HG03378 (cell line): ENCODE measurements at regions not wholly inside any gene's neighbourhood (a gene's known extent, or its start where the extent isn't known, plus 50 kb on each side); places are given as distances from the start of the nearest gene placed in this dataset.

Source experiments
- ATAC-seq: cut with Tn5 transposase; IDR thresholded peaks from one replicate; pipeline ENCODE4 v1.9.1; 2021; ENCODE audit warnings: mild to moderate bottlenecking, moderate library complexity; ENCODE audit not compliant: unreplicated experiment

GRCh38 chr18:73797419-73797818 is 350.2 kb downstream of the FBXO15 start:
- no peak for ATAC-seq

GRCh38 chr18:73793386-73793785 is 354.2 kb downstream of the FBXO15 start:
- ATAC-seq: no peak

- no peak for ATAC-seq
These were observed 356.6 kb downstream of the FBXO15 start for GRCh38 chr18:73791081-73791480.

GRCh38 chr18:73790587-73790986 is 357.0 kb downstream of the FBXO15 start:
- ATAC-seq: no peak

GRCh38 chr18:73787316-73787715 is 360.3 kb downstream of the FBXO15 start:
- no peak for ATAC-seq

- no peak for ATAC-seq
These were observed 362.3 kb downstream of the FBXO15 start for GRCh38 chr18:73785300-73785699.

- no peak for ATAC-seq
These were observed 362.8 kb downstream of the FBXO15 start for GRCh38 chr18:73784853-73785252.

GRCh38 chr18:73782405-73782804 is 365.2 kb downstream of the FBXO15 start:
- no peak for ATAC-seq

GRCh38 chr18:73780218-73780617 is 367.4 kb downstream of the FBXO15 start:
- no peak for ATAC-seq

GRCh38 chr18:73778032-73778359 is 369.6 kb downstream of the FBXO15 start:
- ATAC-seq: no peak

- no peak for ATAC-seq
These were observed 370.1 kb downstream of the FBXO15 start for GRCh38 chr18:73777356-73778031.

- ATAC-seq: no peak
These were observed 372.7 kb downstream of the FBXO15 start for GRCh38 chr18:73774811-73775509.

GRCh38 chr18:73768043-73768442 is 379.6 kb downstream of the FBXO15 start:
- no peak for ATAC-seq

GRCh38 chr18:73766910-73767515 is 380.6 kb downstream of the FBXO15 start:
- no peak for ATAC-seq

- no peak for ATAC-seq
These were observed 389.2 kb downstream of the FBXO15 start for GRCh38 chr18:73758446-73758845.

- no peak for ATAC-seq
These were observed 391.2 kb downstream of the FBXO15 start for GRCh38 chr18:73756256-73757091.

- ATAC-seq: no peak
These were observed 394.7 kb downstream of the FBXO15 start for GRCh38 chr18:73752965-73753364.

- no peak for ATAC-seq
These were observed 395.1 kb downstream of the FBXO15 start for GRCh38 chr18:73752546-73752945.

GRCh38 chr18:73750052-73750451 is 397.6 kb downstream of the FBXO15 start:
- ATAC-seq: no peak

- no peak for ATAC-seq
These were observed 398.3 kb downstream of the FBXO15 start for GRCh38 chr18:73749304-73749703.

- ATAC-seq: no peak
These were observed 398.9 kb downstream of the FBXO15 start for GRCh38 chr18:73748731-73749130.
